ENCODE measurements at regions not wholly inside any gene's neighbourhood (a gene's known extent, or its start where the extent isn't known, plus 50 kb on each side); places are given as distances from the start of the nearest gene placed in this dataset.

DNA sequence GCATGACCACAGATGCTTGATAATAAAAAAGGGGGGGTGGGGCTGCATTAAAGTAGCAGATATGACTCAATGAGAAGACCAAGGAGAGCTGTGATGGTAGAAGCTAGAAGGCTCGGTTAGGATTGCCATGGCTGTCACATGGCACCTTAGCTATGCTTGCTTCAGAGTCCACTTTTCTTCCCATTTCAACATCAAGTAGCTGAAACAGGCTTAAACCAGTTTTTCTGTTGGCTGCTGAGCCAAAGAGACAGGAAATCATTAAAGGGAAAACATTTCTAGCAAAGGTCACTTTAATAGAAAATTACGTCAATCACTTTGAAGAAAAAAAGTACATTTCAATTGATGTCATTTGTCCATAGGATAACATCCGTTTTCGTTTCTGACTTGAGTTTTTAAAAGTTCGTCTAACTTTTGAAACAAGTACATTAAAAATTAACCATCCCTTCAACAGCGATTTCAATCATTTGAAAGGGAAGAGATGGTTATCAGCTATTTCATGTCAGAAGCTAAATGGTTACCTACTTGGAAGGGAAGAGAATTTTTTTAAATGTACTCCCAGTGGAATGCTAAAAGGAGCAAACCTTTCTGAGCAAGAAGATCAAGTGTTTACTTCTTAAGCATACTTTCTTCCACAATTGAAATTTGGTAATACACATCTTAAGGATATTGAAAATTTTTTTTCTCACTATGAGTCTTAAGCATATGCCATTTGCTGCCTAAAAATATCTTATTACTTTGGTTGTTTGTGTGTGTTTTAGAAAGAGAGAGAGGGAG, 488.1 kb upstream of the PRMT6 start:
- DNase-seq (ENCODE audit: low spot score, unreplicated experiment), result no peak
- no peak for TF ChIP-seq CTCF (IDR thresholded peaks at IDR 0.05; ENCODE audit: unreplicated experiment)
- Mint-ChIP-seq H3K4me3 (ENCODE audit: low read depth) (no peak overlapping the region), H3K27me3 (no peaks in the 10 kb centered on the region), H3K27ac (no peak overlapping the region), H3K36me3 (ENCODE audit: insufficient read depth) (no peaks in the 10 kb centered on the region), H3K4me1 (ENCODE audit: low read depth) (peaks cover 9% of the 10 kb centered on the region), H3K9me3 (ENCODE audit: low read depth) (peaks cover 4% of the 10 kb centered on the region)

DNA sequence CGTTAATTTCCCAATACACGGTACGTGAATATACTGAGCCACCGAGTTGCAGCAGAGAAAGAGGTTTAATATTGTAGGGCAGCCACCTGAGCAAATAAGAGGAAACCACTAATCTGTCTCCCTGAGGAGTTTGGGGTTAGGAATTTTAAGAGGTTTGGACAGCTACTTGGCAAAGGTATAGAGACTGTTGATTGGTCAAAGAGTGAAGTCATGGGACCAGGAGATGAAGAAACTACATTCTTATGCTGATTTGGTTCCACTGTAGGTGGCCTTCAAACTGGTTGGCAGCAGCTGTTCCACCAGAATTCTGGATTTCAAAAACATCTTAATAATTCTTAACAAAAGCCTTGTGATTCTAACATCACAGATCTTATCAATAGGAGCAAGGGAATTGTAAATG, 485.4 kb upstream of the PRMT6 start:
- Mint-ChIP-seq H3K4me3 (ENCODE audit: low read depth) (no peak overlapping the region), H3K27ac (no peak overlapping the region), H3K27me3 (no peaks in the 10 kb centered on the region), H3K9me3 (ENCODE audit: low read depth) (peaks cover 4% of the 10 kb centered on the region), H3K36me3 (ENCODE audit: insufficient read depth) (no peaks in the 10 kb centered on the region), H3K4me1 (ENCODE audit: low read depth) (peaks cover 9% of the 10 kb centered on the region)
- TF ChIP-seq CTCF (IDR thresholded peaks at IDR 0.05; ENCODE audit: unreplicated experiment), result no peak
- DNase-seq (ENCODE audit: low spot score, unreplicated experiment), result no peak

GRCh38 chr1:106584107-106584506, 472.4 kb upstream of the PRMT6 start:
- no peaks in the 10 kb centered on the region for H3K27me3 Mint-ChIP-seq
- peaks cover 2% of the 10 kb centered on the region for H3K4me1 Mint-ChIP-seq (ENCODE audit: low read depth)
- no peak for TF ChIP-seq CTCF (IDR thresholded peaks at IDR 0.05; ENCODE audit: unreplicated experiment)
- peaks cover 12% of the 10 kb centered on the region for H3K9me3 Mint-ChIP-seq (ENCODE audit: low read depth)
- no peak overlapping the region for H3K4me3 Mint-ChIP-seq (ENCODE audit: low read depth)
- no peak overlapping the region for H3K27ac Mint-ChIP-seq
- H3K36me3 Mint-ChIP-seq (ENCODE audit: insufficient read depth), result no peaks in the 10 kb centered on the region
- no peak for DNase-seq (ENCODE audit: low spot score, unreplicated experiment)

- no peaks in the 10 kb centered on the region for H3K27me3 Mint-ChIP-seq
- peaks cover 12% of the 10 kb centered on the region for H3K9me3 Mint-ChIP-seq (ENCODE audit: low read depth)
- no peak overlapping the region for H3K4me3 Mint-ChIP-seq (ENCODE audit: low read depth)
Observed at GRCh38 chr1:106584676-106585075, 471.8 kb upstream of the PRMT6 start.

DNA sequence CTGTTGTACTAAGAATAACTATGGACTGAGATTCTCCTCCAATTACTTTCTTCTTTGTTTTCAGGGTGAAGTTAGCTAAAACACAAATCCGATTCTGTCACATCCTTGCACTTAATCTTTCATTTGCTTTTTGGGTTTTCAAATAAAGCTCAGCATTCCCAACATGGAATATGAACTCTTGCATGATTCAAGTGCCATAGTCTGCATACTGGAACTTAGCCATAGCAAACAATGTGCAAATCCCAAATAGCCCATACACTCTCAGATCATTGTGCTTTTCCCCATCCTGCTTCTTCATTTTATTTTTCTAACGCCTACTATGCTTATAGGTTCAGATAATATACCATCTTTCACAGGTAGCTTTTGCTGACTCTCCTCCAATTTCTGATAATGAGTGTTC, 455.8 kb upstream of the PRMT6 start:
- Mint-ChIP-seq H3K4me3 (ENCODE audit: low read depth) (no peak overlapping the region), H3K9me3 (ENCODE audit: low read depth) (no peaks in the 10 kb centered on the region)

More at GRCh38 chr1:106584676-106585075, 471.8 kb upstream of the PRMT6 start:
- Mint-ChIP-seq H3K36me3 (ENCODE audit: insufficient read depth) (no peaks in the 10 kb centered on the region), H3K27ac (no peak overlapping the region), H3K4me1 (ENCODE audit: low read depth) (peaks cover 2% of the 10 kb centered on the region)
- no peak for DNase-seq (ENCODE audit: low spot score, unreplicated experiment)
- no peak for TF ChIP-seq CTCF (IDR thresholded peaks at IDR 0.05; ENCODE audit: unreplicated experiment)

More for the DNA sequence above, 455.8 kb upstream of the PRMT6 start:
- no peaks in the 10 kb centered on the region for H3K27me3 Mint-ChIP-seq
- H3K36me3 Mint-ChIP-seq (ENCODE audit: insufficient read depth), result no peaks in the 10 kb centered on the region
- no peak for TF ChIP-seq CTCF (IDR thresholded peaks at IDR 0.05; ENCODE audit: unreplicated experiment)
- no peaks in the 10 kb centered on the region for H3K4me1 Mint-ChIP-seq (ENCODE audit: low read depth)
- no peak for DNase-seq (ENCODE audit: low spot score, unreplicated experiment)
- no peak overlapping the region for H3K27ac Mint-ChIP-seq

Measured in progenitor cell of endocrine pancreas (in vitro differentiated cells).